Glutamatergic neuron (in vitro differentiated cells): ENCODE measurements at regions not wholly inside any gene's neighbourhood (a gene's known extent, or its start where the extent isn't known, plus 50 kb on each side); places are given as distances from the start of the nearest gene placed in this dataset.

ENCODE experiments used
- DNase-seq: peaks from one replicate; pipeline ENCODE4 v3.0.0; 2022
- H3K27ac Mint-ChIP-seq: one replicate; pipeline ENCODE4 v1.8.0; 2020; ENCODE audit warnings: mild to moderate bottlenecking, mixed read lengths, inconsistent platforms; ENCODE audit not compliant: unreplicated experiment
- H3K27me3 Mint-ChIP-seq: one replicate; pipeline ENCODE4 v1.8.0; 2020; ENCODE audit warnings: mild to moderate bottlenecking, moderate library complexity, mixed read lengths, inconsistent platforms; ENCODE audit not compliant: unreplicated experiment
- H3K36me3 Mint-ChIP-seq: one replicate; pipeline ENCODE4 v1.8.0; 2020; ENCODE audit warnings: mild to moderate bottlenecking, mixed read lengths, inconsistent platforms; ENCODE audit not compliant: unreplicated experiment
- H3K4me1 Mint-ChIP-seq: one replicate; pipeline ENCODE4 v1.8.0; 2020; ENCODE audit warnings: mild to moderate bottlenecking, low read depth, mixed read lengths, inconsistent platforms; ENCODE audit not compliant: unreplicated experiment
- H3K4me3 Mint-ChIP-seq: one replicate; pipeline ENCODE4 v1.8.0; 2020; ENCODE audit warnings: mild to moderate bottlenecking, mixed read lengths, inconsistent platforms; ENCODE audit not compliant: unreplicated experiment
- H3K9me3 Mint-ChIP-seq: one replicate; pipeline ENCODE4 v1.8.0; 2020; ENCODE audit warnings: mild to moderate bottlenecking, moderate library complexity, mixed read lengths, inconsistent platforms; ENCODE audit not compliant: unreplicated experiment
- CTCF ChIP-seq: fragments of 200-600 bp; sonication (generic); IDR thresholded peaks from one replicate; pipeline ENCODE4 v1.5.0; 2021; ENCODE audit not compliant: partially characterized antibody, unreplicated experiment

GRCh38 chr6:71420095-71420692 lies 131.6 kb downstream of the OGFRL1 start:
- Mint-ChIP-seq H3K4me1 (peaks cover 13% of the 10 kb centered on the region), H3K27me3 (peaks cover 7% of the 10 kb centered on the region), H3K4me3 (peak overlapping the region; percentile 92), H3K36me3 (no peaks in the 10 kb centered on the region), H3K27ac (no peak overlapping the region), H3K9me3 (peaks cover 6% of the 10 kb centered on the region)
- TF ChIP-seq CTCF: peak; percentile 23
- no peak for DNase-seq

GRCh38 chr6:71420693-71421328 lies 132.2 kb downstream of the OGFRL1 start:
- Mint-ChIP-seq H3K36me3 (no peaks in the 10 kb centered on the region), H3K4me3 (peak overlapping the region; percentile 92), H3K27ac (peak overlapping the region; percentile 62), H3K9me3 (peaks cover 6% of the 10 kb centered on the region), H3K4me1 (peaks cover 10% of the 10 kb centered on the region), H3K27me3 (peaks cover 7% of the 10 kb centered on the region)
- DNase-seq: peak; percentile 97
- no peak for TF ChIP-seq CTCF

GRCh38 chr6:71421611-71422010 lies 133.0 kb downstream of the OGFRL1 start:
- H3K4me3 Mint-ChIP-seq: no peak overlapping the region
- no peaks in the 10 kb centered on the region for H3K36me3 Mint-ChIP-seq
- peaks cover 6% of the 10 kb centered on the region for H3K9me3 Mint-ChIP-seq
- peaks cover 7% of the 10 kb centered on the region for H3K27me3 Mint-ChIP-seq
- peaks cover 10% of the 10 kb centered on the region for H3K4me1 Mint-ChIP-seq
- H3K27ac Mint-ChIP-seq: no peak overlapping the region
- no peak for DNase-seq
- TF ChIP-seq CTCF: no peak

- Mint-ChIP-seq H3K4me3 (no peak overlapping the region), H3K27ac (no peak overlapping the region), H3K27me3 (no peaks in the 10 kb centered on the region), H3K9me3 (peaks cover 2% of the 10 kb centered on the region), H3K4me1 (no peaks in the 10 kb centered on the region), H3K36me3 (no peaks in the 10 kb centered on the region)
- no peak for TF ChIP-seq CTCF
- DNase-seq: no peak
Measured at GRCh38 chr6:71430018-71430417, 141.4 kb downstream of the OGFRL1 start.

GRCh38 chr6:71433441-71433840 lies 144.8 kb downstream of the OGFRL1 start:
- no peak for DNase-seq
- H3K4me1 Mint-ChIP-seq: no peaks in the 10 kb centered on the region
- no peaks in the 10 kb centered on the region for H3K27me3 Mint-ChIP-seq
- no peaks in the 10 kb centered on the region for H3K36me3 Mint-ChIP-seq
- H3K27ac Mint-ChIP-seq: no peak overlapping the region
- no peak for TF ChIP-seq CTCF
- no peak overlapping the region for H3K4me3 Mint-ChIP-seq
- H3K9me3 Mint-ChIP-seq: peaks cover 2% of the 10 kb centered on the region
